Ascending aorta (tissue), 2 donors: ENCODE measurements at regions not wholly inside any gene's neighbourhood (a gene's known extent, or its start where the extent isn't known, plus 50 kb on each side); places are given as distances from the start of the nearest gene placed in this dataset.
"Not testable (repeated sequence)": the region's sequence is repeated elsewhere in the genome, so short reads cannot be mapped to it uniquely, and the experiment has no call there.

ENCODE experiments used
- DNase-seq, 2 donors: peaks; one replicate each; pipeline ENCODE4 v3.0.0-alpha.2; 2019; ENCODE audit warnings: low spot score in 2 of 2
- H3K27ac ChIP-seq, 2 donors: fragments of 200-600 bp; sonication (generic); one replicate each; pipeline ENCODE4 v1.5.1; 2016 to 2017; ENCODE audit warnings: mild to moderate bottlenecking in 1 of 2
- H3K27me3 ChIP-seq: fragments of 200-600 bp; sonication (generic); one replicate; pipeline ENCODE4 v1.5.1; 2017
- H3K36me3 ChIP-seq, 2 donors: fragments of 200-600 bp; sonication (generic); one replicate each; pipeline ENCODE4 v1.5.1; 2016
- H3K4me1 ChIP-seq, 2 donors: fragments of 200-600 bp; sonication (generic); one replicate each; pipeline ENCODE4 v1.5.1; 2016 to 2017; ENCODE audit warnings: mild to moderate bottlenecking in 1 of 2
- H3K4me3 ChIP-seq, 2 donors: fragments of 200-600 bp; sonication (generic); one replicate each; pipeline ENCODE4 v1.5.1; 2016 to 2017; ENCODE audit warnings: mild to moderate bottlenecking in 1 of 2
- H3K9me3 ChIP-seq, 2 donors: fragments of 200-600 bp; sonication (generic); one replicate each; pipeline ENCODE4 v1.5.1; 2016
- CTCF ChIP-seq, 3 experiments: fragments of 200-600 bp in 2 of 3; fragments of 450-650 bp in 1 of 3; sonication (generic) in 2 of 3; IDR thresholded peaks; one replicate each; pipeline ENCODE4 v1.5.1; 2016 to 2019; ENCODE audit warnings: antibody characterized with exemption in 3 of 3, mild to moderate bottlenecking in 1 of 3, moderate library complexity in 1 of 3
- intact Hi-C: fragments of 100-400 bp; cut with DNase I; formaldehyde crosslinking; loops from one replicate; pipeline ENCODE4 v1.15.1; 2023

GRCh38 chr1:195185736-195186135, 1422.5 kb downstream of the KCNT2 start:
- intact Hi-C loops, result no loop called here
- H3K36me3 ChIP-seq, result no peaks in the 10 kb centered on the region

GRCh38 chr1:195185321-195185720, 1422.9 kb downstream of the KCNT2 start:
- no peak overlapping the region for H3K4me3 ChIP-seq
- H3K27ac ChIP-seq, result no peak overlapping the region
- no peaks in the 10 kb centered on the region for H3K27me3 ChIP-seq
- no peaks in the 10 kb centered on the region for H3K4me1 ChIP-seq
- no peaks in the 10 kb centered on the region for H3K9me3 ChIP-seq
- no peak for TF ChIP-seq CTCF (IDR thresholded peaks at IDR 0.05)
- H3K36me3 ChIP-seq, result no peaks in the 10 kb centered on the region
- intact Hi-C loops, result no loop called here
- no peak for DNase-seq

More at GRCh38 chr1:195185736-195186135, 1422.5 kb downstream of the KCNT2 start:
- no peaks in the 10 kb centered on the region for H3K27me3 ChIP-seq
- DNase-seq, result no peak
- H3K4me1 ChIP-seq, result no peaks in the 10 kb centered on the region
- no peaks in the 10 kb centered on the region for H3K9me3 ChIP-seq
- TF ChIP-seq CTCF (IDR thresholded peaks at IDR 0.05), result no peak
- no peak overlapping the region for H3K4me3 ChIP-seq
- no peak overlapping the region for H3K27ac ChIP-seq

- Histone ChIP-seq H3K27ac (no peak overlapping the region), H3K4me1 (no peaks in the 10 kb centered on the region), H3K27me3 (no peaks in the 10 kb centered on the region), H3K9me3 (no peaks in the 10 kb centered on the region), H3K4me3 (no peak overlapping the region), H3K36me3 (no peaks in the 10 kb centered on the region)
- no peak for TF ChIP-seq CTCF (IDR thresholded peaks at IDR 0.05)
- DNase-seq, result no peak
- intact Hi-C loops, result no loop called here
Observed at GRCh38 chr1:195173753-195174152, 1434.5 kb downstream of the KCNT2 start.

GRCh38 chr1:195159795-195160194, 1448.4 kb downstream of the KCNT2 start:
- H3K27ac ChIP-seq, H3K9me3 ChIP-seq, DNase-seq, intact Hi-C loops, H3K27me3 ChIP-seq, H3K4me3 ChIP-seq, H3K36me3 ChIP-seq, H3K4me1 ChIP-seq: not testable (repeated sequence)

GRCh38 chr1:195158091-195158490, 1450.1 kb downstream of the KCNT2 start:
- Histone ChIP-seq H3K36me3 (no peaks in the 10 kb centered on the region), H3K4me3 (no peak overlapping the region), H3K27me3 (no peaks in the 10 kb centered on the region), H3K4me1 (no peaks in the 10 kb centered on the region), H3K9me3 (no peaks in the 10 kb centered on the region), H3K27ac (no peak overlapping the region)
- no peak for TF ChIP-seq CTCF (IDR thresholded peaks at IDR 0.05)
- DNase-seq, result no peak
- intact Hi-C loops, result no loop called here

- no peaks in the 10 kb centered on the region for H3K36me3 ChIP-seq
- TF ChIP-seq CTCF (IDR thresholded peaks at IDR 0.05), result no peak
- intact Hi-C loops, result no loop called here
Observed at GRCh38 chr1:195153107-195153506, 1455.1 kb downstream of the KCNT2 start.

More at GRCh38 chr1:195153107-195153506, 1455.1 kb downstream of the KCNT2 start:
- H3K4me1 ChIP-seq, result no peaks in the 10 kb centered on the region
- no peaks in the 10 kb centered on the region for H3K9me3 ChIP-seq
- H3K27ac ChIP-seq, result no peak overlapping the region
- DNase-seq, result no peak
- no peaks in the 10 kb centered on the region for H3K27me3 ChIP-seq
- no peak overlapping the region for H3K4me3 ChIP-seq
